ENCODE measurements at regions not wholly inside any gene's neighbourhood (a gene's known extent, or its start where the extent isn't known, plus 50 kb on each side); places are given as distances from the start of the nearest gene placed in this dataset.

GRCh38 chr12:105864901-105865300, 273.9 kb downstream of the NUAK1 start:
- ATAC-seq (peak in 1 of 8 donors; percentile 7), DNase-seq (no peak)
- Histone ChIP-seq H3K9me3 (peaks cover 0 to 7% (median 0%) of the 10 kb centered on the region in 11 donors), H3K27me3 (no peaks in the 10 kb centered on the region), H3K4me3 (no peak overlapping the region), H3K36me3 (no peaks in the 10 kb centered on the region), H3K27ac (no peak overlapping the region), H3K4me1 (no peaks in the 10 kb centered on the region)
- 79 to 91% methylated on average over 2 of the region's 2 CpGs for WGBS, 2 donors
- no peak for TF ChIP-seq CTCF (IDR thresholded peaks at IDR 0.05)
- intact Hi-C loops (cut with DNase I) = no loop called here

- 95 to 96% methylated on average over 6 of the region's 6 CpGs for WGBS, 2 donors
- Histone ChIP-seq H3K9me3 (peaks cover 0 to 7% (median 0%) of the 10 kb centered on the region in 11 donors), H3K27me3 (no peaks in the 10 kb centered on the region), H3K27ac (no peak overlapping the region), H3K4me1 (no peaks in the 10 kb centered on the region), H3K36me3 (no peaks in the 10 kb centered on the region), H3K4me3 (no peak overlapping the region)
- TF ChIP-seq CTCF (IDR thresholded peaks at IDR 0.05) = no peak
- ATAC-seq (no peak), DNase-seq (no peak)
- intact Hi-C loops (cut with DNase I) = no loop called here
These were observed 272.9 kb downstream of the NUAK1 start for GRCh38 chr12:105865886-105866285.

GRCh38 chr12:105874121-105874520, 264.6 kb downstream of the NUAK1 start:
- ATAC-seq (no peak), DNase-seq (no peak)
- no peaks in the 10 kb centered on the region for H3K27me3 ChIP-seq
- no peak for TF ChIP-seq CTCF (IDR thresholded peaks at IDR 0.05)
- no peak overlapping the region for H3K4me3 ChIP-seq
- H3K36me3 ChIP-seq = no peaks in the 10 kb centered on the region
- H3K27ac ChIP-seq = no peak overlapping the region
- intact Hi-C loops (cut with DNase I) = loop anchor here in 1 of 10 donors (5.0 kb wide), 1 partner anchor 407 kb away; no protein-coding TSS in a partner anchor
- H3K9me3 ChIP-seq = peaks cover 0 to 15% (median 0%) of the 10 kb centered on the region in 11 donors
- peaks cover 0 to 7% (median 0%) of the 10 kb centered on the region in 9 donors for H3K4me1 ChIP-seq

GRCh38 chr12:105876396-105876927, 262.3 kb downstream of the NUAK1 start:
- DNase-seq = no peak
- no peaks in the 10 kb centered on the region for H3K27me3 ChIP-seq
- peaks cover 0 to 11% (median 0%) of the 10 kb centered on the region in 11 donors for H3K9me3 ChIP-seq
- ATAC-seq = no peak
- TF ChIP-seq CTCF (IDR thresholded peaks at IDR 0.05) = no peak
- H3K4me1 ChIP-seq = peaks cover 0 to 7% (median 0%) of the 10 kb centered on the region in 9 donors
- 37 to 43% methylated on average over 2 of the region's 2 CpGs for WGBS, 2 donors
- no peak overlapping the region for H3K27ac ChIP-seq
- intact Hi-C loops (cut with DNase I) = no loop called here
- H3K36me3 ChIP-seq = no peaks in the 10 kb centered on the region
- no peak overlapping the region for H3K4me3 ChIP-seq

Measured in heart right ventricle (tissue), 16 donors.